Upper lobe of left lung (tissue), 6 donors: ENCODE measurements at regions not wholly inside any gene's neighbourhood (a gene's known extent, or its start where the extent isn't known, plus 50 kb on each side); places are given as distances from the start of the nearest gene placed in this dataset.

Experiments
- ATAC-seq, 2 donors: fragments of 200-7000 bp; cut with Tn5 transposase; one replicate each; pipeline ENCODE4 v1.9.1; 2022; ENCODE audit warnings: mild to moderate bottlenecking in 2 of 2, moderate library complexity in 2 of 2; ENCODE audit not compliant: low FRiP score in 2 of 2
- DNase-seq, 2 donors: peaks; one replicate each; pipeline ENCODE4 v3.0.0-alpha.2; 2019 to 2020
- H3K27ac ChIP-seq, 4 donors: fragments of 200-600 bp; sonication (generic); one replicate each; pipeline ENCODE4 v1.5.1; 2016 to 2019
- H3K27me3 ChIP-seq, 4 donors: fragments of 200-600 bp; sonication (generic); one replicate each; pipeline ENCODE4 v1.5.1; 2017 to 2019
- H3K36me3 ChIP-seq, 4 donors: fragments of 200-600 bp; sonication (generic); one replicate each; pipeline ENCODE4 v1.5.1; 2016 to 2019
- H3K4me1 ChIP-seq, 4 donors: fragments of 200-600 bp; sonication (generic); one replicate each; pipeline ENCODE4 v1.5.1; 2018 to 2019
- H3K4me3 ChIP-seq, 4 donors: fragments of 200-600 bp; sonication (generic); one replicate each; pipeline ENCODE4 v1.5.1; 2017 to 2019; ENCODE audit warnings: mild to moderate bottlenecking in 2 of 4, moderate library complexity in 1 of 4
- H3K9me3 ChIP-seq, 4 donors: fragments of 200-600 bp; sonication (generic); one replicate each; pipeline ENCODE4 v1.5.1; 2018 to 2019
- CTCF ChIP-seq, 6 experiments: fragments of 450-650 bp in 4 of 6; fragments of 200-600 bp in 2 of 6; sonication (generic) in 2 of 6; IDR thresholded peaks; one replicate each; pipeline ENCODE4 v1.5.1; 2016 to 2019; ENCODE audit warnings: antibody characterized with exemption in 6 of 6
- EP300 ChIP-seq, 4 donors: sonication (generic); formaldehyde crosslinking; IDR thresholded peaks; one replicate each; pipeline ENCODE4 v1.5.1; 2017; ENCODE audit warnings: antibody characterized with exemption in 4 of 4, control low read depth in 2 of 4
- POLR2A ChIP-seq, 4 donors: fragments of 450-650 bp; IDR thresholded peaks; one replicate each; pipeline ENCODE4 v1.5.1; 2016 to 2017; ENCODE audit warnings: antibody characterized with exemption in 4 of 4, mild to moderate bottlenecking in 2 of 4
- POLR2AphosphoS5 ChIP-seq, 2 donors: sonication (generic); formaldehyde crosslinking; IDR thresholded peaks; one replicate each; pipeline ENCODE4 v1.5.1; 2017; ENCODE audit warnings: antibody characterized with exemption in 2 of 2
- WGBS, 2 donors: methylation state at CpG; one replicate each; pipeline ENCODE4 v1.1.5; 2017 to 2018; 5-methylcytosine and 5-hydroxymethylcytosine counted together
- donor health status: DM: no; HTN: no; CAD: no; lungs with moderate emphysema.
- donor health status: DM: no; HTN: yes; CAD: no; lungs with severe emphysema.

- TF ChIP-seq EP300 (IDR thresholded peaks at IDR 0.05) (no peak), CTCF (IDR thresholded peaks at IDR 0.05) (no peak), POLR2A (IDR thresholded peaks at IDR 0.05) (no peak), POLR2AphosphoS5 (IDR thresholded peaks at IDR 0.05) (no peak)
Observed at GRCh38 chr20:60894091-60894490, 358.0 kb upstream of the CDH4 start.

GRCh38 chr20:60895363-60896079, 356.5 kb upstream of the CDH4 start:
- H3K4me1 ChIP-seq: no peaks in the 10 kb centered on the region
- no peak overlapping the region for H3K27ac ChIP-seq
- ATAC-seq: no peak
- H3K4me3 ChIP-seq: no peak overlapping the region
- 85 to 87% methylated on average over 5 of the region's 5 CpGs for WGBS, 2 donors
- H3K36me3 ChIP-seq: no peaks in the 10 kb centered on the region
- no peaks in the 10 kb centered on the region for H3K27me3 ChIP-seq
- no peaks in the 10 kb centered on the region for H3K9me3 ChIP-seq
- DNase-seq: no peak
- TF ChIP-seq CTCF (IDR thresholded peaks at IDR 0.05): no peak
- TF ChIP-seq EP300 (IDR thresholded peaks at IDR 0.05): no peak
- no peak for TF ChIP-seq POLR2AphosphoS5 (IDR thresholded peaks at IDR 0.05)
- no peak for TF ChIP-seq POLR2A (IDR thresholded peaks at IDR 0.05)

More at GRCh38 chr20:60894091-60894490, 358.0 kb upstream of the CDH4 start:
- Histone ChIP-seq H3K4me1 (no peaks in the 10 kb centered on the region), H3K9me3 (no peaks in the 10 kb centered on the region), H3K4me3 (no peak overlapping the region), H3K36me3 (no peaks in the 10 kb centered on the region), H3K27ac (no peak overlapping the region), H3K27me3 (no peaks in the 10 kb centered on the region)
- 84 to 90% methylated on average over 5 of the region's 5 CpGs for WGBS, 2 donors
- ATAC-seq: no peak
- no peak for DNase-seq

GRCh38 chr20:60897976-60898375, 354.1 kb upstream of the CDH4 start:
- H3K27ac ChIP-seq: no peak overlapping the region
- H3K4me3 ChIP-seq: no peak overlapping the region
- WGBS, 2 donors: 23 to 24% methylated on average over 2 of the region's 2 CpGs
- H3K27me3 ChIP-seq: no peaks in the 10 kb centered on the region
- peaks cover 0 to 14% (median 4%) of the 10 kb centered on the region in 4 donors for H3K9me3 ChIP-seq
- TF ChIP-seq CTCF (IDR thresholded peaks at IDR 0.05) (no peak), POLR2AphosphoS5 (IDR thresholded peaks at IDR 0.05) (no peak), EP300 (IDR thresholded peaks at IDR 0.05) (no peak), POLR2A (IDR thresholded peaks at IDR 0.05) (no peak)
- DNase-seq: no peak
- no peaks in the 10 kb centered on the region for H3K4me1 ChIP-seq
- no peaks in the 10 kb centered on the region for H3K36me3 ChIP-seq
- no peak for ATAC-seq

GRCh38 chr20:60899320-60899719, 352.7 kb upstream of the CDH4 start:
- DNase-seq (no peak), ATAC-seq (no peak)
- no peaks in the 10 kb centered on the region for H3K36me3 ChIP-seq
- H3K4me3 ChIP-seq: no peak overlapping the region
- H3K4me1 ChIP-seq: no peaks in the 10 kb centered on the region
- H3K27me3 ChIP-seq: no peaks in the 10 kb centered on the region
- WGBS, 2 donors: 48 to 53% methylated on average over 2 of the region's 2 CpGs
- no peak overlapping the region for H3K27ac ChIP-seq
- TF ChIP-seq POLR2A (IDR thresholded peaks at IDR 0.05): no peak
- no peak for TF ChIP-seq POLR2AphosphoS5 (IDR thresholded peaks at IDR 0.05)
- TF ChIP-seq EP300 (IDR thresholded peaks at IDR 0.05): no peak
- TF ChIP-seq CTCF (IDR thresholded peaks at IDR 0.05): no peak
- H3K9me3 ChIP-seq: peaks cover 0 to 14% (median 4%) of the 10 kb centered on the region in 4 donors

- Histone ChIP-seq H3K4me3 (no peak overlapping the region), H3K9me3 (peaks cover 0 to 14% (median 4%) of the 10 kb centered on the region in 4 donors), H3K4me1 (no peaks in the 10 kb centered on the region), H3K27me3 (no peaks in the 10 kb centered on the region), H3K36me3 (no peaks in the 10 kb centered on the region), H3K27ac (no peak overlapping the region)
- DNase-seq (no peak), ATAC-seq (no peak)
- TF ChIP-seq EP300 (IDR thresholded peaks at IDR 0.05): no peak
- TF ChIP-seq POLR2AphosphoS5 (IDR thresholded peaks at IDR 0.05): no peak
- no peak for TF ChIP-seq CTCF (IDR thresholded peaks at IDR 0.05)
- no peak for TF ChIP-seq POLR2A (IDR thresholded peaks at IDR 0.05)
- 54 to 62% methylated on average over 5 of the region's 5 CpGs for WGBS, 2 donors
Observed at GRCh38 chr20:60900618-60901017, 351.4 kb upstream of the CDH4 start.
